Loucy (cell line): ENCODE measurements at regions not wholly inside any gene's neighbourhood (a gene's known extent, or its start where the extent isn't known, plus 50 kb on each side); places are given as distances from the start of the nearest gene placed in this dataset.

Experiments
- H2AFZ ChIP-seq: fragments of 200-600 bp; sonication (generic); 2 replicates; pipeline ENCODE4 v1.6.0; 2016; ENCODE audit warnings: antibody characterized with exemption, mild to moderate bottlenecking, low read length, moderate library complexity
- H3F3A ChIP-seq: fragments of 200-600 bp; 2 replicates; pipeline ENCODE4 v1.6.0; 2016; ENCODE audit warnings: antibody characterized with exemption, low read depth, mild to moderate bottlenecking
- H3K27me3 ChIP-seq: fragments of 200-600 bp; sonication (generic); 2 replicates; pipeline ENCODE4 v1.6.1; 2014; ENCODE audit warnings: low read length, mild to moderate bottlenecking; ENCODE audit not compliant: insufficient read depth, poor library complexity, severe bottlenecking
- H3K36me3 ChIP-seq: fragments of 200-600 bp; sonication (generic); 2 replicates; pipeline ENCODE4 v1.6.1; 2016; ENCODE audit warnings: low read length; ENCODE audit not compliant: insufficient read depth
- H3K4me1 ChIP-seq: fragments of 200-600 bp; sonication (generic); 2 replicates; pipeline ENCODE4 v1.5.1; 2014; ENCODE audit warnings: low read length, mild to moderate bottlenecking; ENCODE audit not compliant: insufficient read depth, poor library complexity, severe bottlenecking
- H3K4me2 ChIP-seq: fragments of 200-600 bp; sonication (generic); 2 replicates; pipeline ENCODE4 v1.6.0; 2014; ENCODE audit warnings: antibody characterized with exemption, low read length, low read depth, mild to moderate bottlenecking; ENCODE audit not compliant: poor library complexity, severe bottlenecking
- H3K4me3 ChIP-seq: fragments of 200-600 bp; sonication (generic); 2 replicates; pipeline ENCODE4 v1.5.1; 2014; ENCODE audit warnings: low read length, mild to moderate bottlenecking, mixed read lengths; ENCODE audit not compliant: poor library complexity, severe bottlenecking
- H3K79me2 ChIP-seq: fragments of 200-600 bp; sonication (generic); 2 replicates; pipeline ENCODE4 v1.6.1; 2014; ENCODE audit warnings: low read length; ENCODE audit not compliant: insufficient read depth
- H3K9ac ChIP-seq: fragments of 200-600 bp; sonication (generic); 2 replicates; pipeline ENCODE4 v1.6.0; 2014; ENCODE audit warnings: mild to moderate bottlenecking, low read depth, low read length, moderate library complexity; ENCODE audit not compliant: poor library complexity, severe bottlenecking
- H3K9me2 ChIP-seq: fragments of 200-600 bp; sonication (generic); replicated peaks from 2 replicates; pipeline ENCODE4 v1.6.1; 2016; ENCODE audit warnings: low read depth, low read length, mixed read lengths
- H3K9me3 ChIP-seq: fragments of 200-600 bp; sonication (generic); 2 replicates; pipeline ENCODE4 v1.6.1; 2014; ENCODE audit warnings: mild to moderate bottlenecking, antibody characterized with exemption, low read length, low read depth; ENCODE audit not compliant: insufficient read depth
- H4K20me1 ChIP-seq: fragments of 200-600 bp; sonication (generic); 2 replicates; pipeline ENCODE4 v1.6.0; 2014; ENCODE audit warnings: antibody characterized with exemption, low read length, mild to moderate bottlenecking; ENCODE audit not compliant: insufficient read depth, poor library complexity, severe bottlenecking
- CTCF ChIP-seq: fragments of 200-600 bp; sonication (generic); conservative IDR thresholded peaks from 2 replicates; pipeline ENCODE4 v1.5.1; 2014; ENCODE audit warnings: mild to moderate bottlenecking, antibody characterized with exemption, low read length
- EZH2phosphoT487 ChIP-seq: fragments of 200-600 bp; IDR thresholded peaks from 2 replicates; pipeline ENCODE4 v1.6.1; 2018; ENCODE audit warnings: antibody characterized with exemption, mild to moderate bottlenecking, moderate library complexity, borderline replicate concordance

DNA sequence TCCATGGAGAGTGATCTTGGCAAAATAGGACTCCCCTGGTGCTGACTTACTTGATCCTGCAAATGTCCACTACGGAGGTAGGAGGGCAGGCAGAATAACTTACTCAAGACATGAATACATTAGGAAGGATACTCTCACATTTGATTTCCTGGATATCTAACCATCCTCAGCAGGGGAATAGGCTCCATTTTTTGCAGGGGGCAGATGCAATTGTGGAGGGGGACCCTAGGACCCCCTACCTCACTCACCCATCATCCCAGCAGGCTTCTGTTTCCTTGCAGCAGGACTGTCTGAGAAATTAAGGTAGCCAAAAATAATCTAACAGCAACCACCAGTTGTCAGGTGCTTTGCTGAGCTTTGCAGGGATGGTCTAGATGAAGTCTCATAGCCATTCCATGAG is 482.0 kb downstream of the ZNF536 start:
- H2AFZ ChIP-seq: no peak overlapping the region
- H3K4me3 ChIP-seq: no peak overlapping the region
- no peak for TF ChIP-seq CTCF
- no peak for TF ChIP-seq EZH2phosphoT487
- H3K79me2 ChIP-seq: no peaks in the 10 kb centered on the region
- H3F3A ChIP-seq: no peaks in the 10 kb centered on the region
- no peaks in the 10 kb centered on the region for H3K4me1 ChIP-seq
- no peak overlapping the region for H3K9ac ChIP-seq
- no peaks in the 10 kb centered on the region for H3K9me2 ChIP-seq
- H3K4me2 ChIP-seq: no peak overlapping the region
- no peaks in the 10 kb centered on the region for H4K20me1 ChIP-seq
- H3K36me3 ChIP-seq: no peaks in the 10 kb centered on the region
- no peaks in the 10 kb centered on the region for H3K9me3 ChIP-seq
- H3K27me3 ChIP-seq: no peaks in the 10 kb centered on the region

DNA sequence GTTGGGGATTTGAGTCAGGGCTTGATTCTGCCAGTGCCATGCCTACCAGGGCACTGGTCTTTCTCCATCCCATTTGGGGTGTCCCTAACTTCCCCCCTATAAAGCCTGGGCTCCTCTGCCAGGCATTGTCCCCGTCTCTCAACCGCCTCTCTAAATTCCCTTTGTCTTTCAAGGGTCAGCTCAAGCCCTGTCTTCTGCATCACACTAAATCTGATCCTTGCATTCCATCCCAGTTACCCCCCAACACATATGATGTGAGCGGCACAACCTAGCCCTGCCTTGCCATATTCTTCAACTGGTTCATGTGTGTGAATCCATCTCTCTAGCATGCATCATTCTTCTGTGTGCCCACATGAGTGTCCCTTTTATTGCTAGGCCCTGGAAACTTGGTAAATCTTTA is 480.9 kb downstream of the ZNF536 start:
- H3K36me3 ChIP-seq: no peaks in the 10 kb centered on the region
- H3K27me3 ChIP-seq: no peaks in the 10 kb centered on the region
- H2AFZ ChIP-seq: no peak overlapping the region
- no peaks in the 10 kb centered on the region for H3K9me2 ChIP-seq
- H3K4me1 ChIP-seq: no peaks in the 10 kb centered on the region
- no peak overlapping the region for H3K4me3 ChIP-seq
- no peaks in the 10 kb centered on the region for H3F3A ChIP-seq
- no peak for TF ChIP-seq EZH2phosphoT487
- TF ChIP-seq CTCF: no peak
- no peak overlapping the region for H3K9ac ChIP-seq
- H3K4me2 ChIP-seq: no peak overlapping the region
- no peaks in the 10 kb centered on the region; the same call in 1 of the 2 replicates for H3K9me3 ChIP-seq
- no peaks in the 10 kb centered on the region for H4K20me1 ChIP-seq
- H3K79me2 ChIP-seq: no peaks in the 10 kb centered on the region

GRCh38 chr19:30852168-30852567 is 480.0 kb downstream of the ZNF536 start:
- no peaks in the 10 kb centered on the region; the same call in 1 of the 2 replicates for H3K9me3 ChIP-seq
- H3K36me3 ChIP-seq: no peaks in the 10 kb centered on the region
- no peaks in the 10 kb centered on the region for H3F3A ChIP-seq
- no peak overlapping the region for H3K4me2 ChIP-seq
- H3K4me1 ChIP-seq: no peaks in the 10 kb centered on the region
- H3K9me2 ChIP-seq: no peaks in the 10 kb centered on the region
- no peaks in the 10 kb centered on the region for H4K20me1 ChIP-seq
- H3K27me3 ChIP-seq: no peaks in the 10 kb centered on the region
- TF ChIP-seq EZH2phosphoT487 (no peak), CTCF (no peak)
- no peak overlapping the region for H3K9ac ChIP-seq
- no peak overlapping the region for H2AFZ ChIP-seq
- no peak overlapping the region for H3K4me3 ChIP-seq
- no peaks in the 10 kb centered on the region for H3K79me2 ChIP-seq
